ENCODE measurements at regions not wholly inside any gene's neighbourhood (a gene's known extent, or its start where the extent isn't known, plus 50 kb on each side); places are given as distances from the start of the nearest gene placed in this dataset.

GRCh38 chr2:220279372-220279771 lies 651.9 kb downstream of the SLC4A3 start:
- no peak overlapping the region for H3K27ac ChIP-seq
- WGBS, 2 donors (ENCODE audit: low coverage in 1 of 2) = 60 to 85% methylated on average over 1 to 2 of the region's 2 CpGs
- TF ChIP-seq EP300 (IDR thresholded peaks at IDR 0.05; ENCODE audit: low read depth) (no peak), POLR2A (IDR thresholded peaks at IDR 0.05) (no peak), POLR2AphosphoS5 (IDR thresholded peaks at IDR 0.05) (no peak), CTCF (IDR thresholded peaks at IDR 0.05) (no peak)
- H3K9me3 ChIP-seq = no peaks in the 10 kb centered on the region
- peaks cover 0 to 5% (median 2%) of the 10 kb centered on the region in 4 donors for H3K4me1 ChIP-seq
- DNase-seq = no peak
- no peaks in the 10 kb centered on the region for H3K27me3 ChIP-seq
- no peaks in the 10 kb centered on the region for H3K36me3 ChIP-seq
- intact Hi-C loops (cut with DNase I; ENCODE audit: low total_unique reads) = no loop called here
- H3K4me3 ChIP-seq = no peak overlapping the region
- in situ Hi-C loops (cut with MboI; ENCODE audit: low pct_ligation_motif_present in 1 of 4, low pct_unique_long_range_greater_than_20kb in 1 of 4, low sequenced_read_pairs in 3 of 4) = no loop called here

GRCh38 chr2:220279840-220280239 lies 652.4 kb downstream of the SLC4A3 start:
- H3K27ac ChIP-seq = no peak overlapping the region
- TF ChIP-seq POLR2AphosphoS5 (IDR thresholded peaks at IDR 0.05) (no peak), CTCF (IDR thresholded peaks at IDR 0.05) (no peak), POLR2A (IDR thresholded peaks at IDR 0.05) (no peak)
- H3K27me3 ChIP-seq = no peaks in the 10 kb centered on the region
- DNase-seq = no peak
- H3K4me3 ChIP-seq = no peak overlapping the region
- intact Hi-C loops (cut with DNase I; ENCODE audit: low total_unique reads) = no loop called here
- in situ Hi-C loops (cut with MboI; ENCODE audit: low pct_ligation_motif_present in 1 of 4, low pct_unique_long_range_greater_than_20kb in 1 of 4, low sequenced_read_pairs in 3 of 4) = no loop called here
- peaks cover 0 to 5% (median 2%) of the 10 kb centered on the region in 4 donors for H3K4me1 ChIP-seq
- H3K36me3 ChIP-seq = no peaks in the 10 kb centered on the region
- no peaks in the 10 kb centered on the region for H3K9me3 ChIP-seq

- no peak for DNase-seq
- Histone ChIP-seq H3K9me3 (no peaks in the 10 kb centered on the region), H3K36me3 (no peaks in the 10 kb centered on the region), H3K27ac (no peak overlapping the region), H3K4me1 (peaks cover 0 to 5% (median 2%) of the 10 kb centered on the region in 4 donors), H3K4me3 (no peak overlapping the region), H3K27me3 (no peaks in the 10 kb centered on the region)
- in situ Hi-C loops (cut with MboI; ENCODE audit: low pct_ligation_motif_present in 1 of 4, low pct_unique_long_range_greater_than_20kb in 1 of 4, low sequenced_read_pairs in 3 of 4) (no loop called here), intact Hi-C loops (cut with DNase I; ENCODE audit: low total_unique reads) (no loop called here)
- TF ChIP-seq POLR2A (IDR thresholded peaks at IDR 0.05) = no peak
- no peak for TF ChIP-seq POLR2AphosphoS5 (IDR thresholded peaks at IDR 0.05)
- no peak for TF ChIP-seq CTCF (IDR thresholded peaks at IDR 0.05)
- no peak for TF ChIP-seq EP300 (IDR thresholded peaks at IDR 0.05; ENCODE audit: low read depth)
- WGBS, 2 donors (ENCODE audit: low coverage in 1 of 2) = 65 to 87% methylated on average over 2 to 4 of the region's 4 CpGs
These were observed 653.3 kb downstream of the SLC4A3 start for GRCh38 chr2:220280736-220281135.

GRCh38 chr2:220281771-220282170 lies 654.3 kb downstream of the SLC4A3 start:
- no peaks in the 10 kb centered on the region for H3K36me3 ChIP-seq
- no peak for TF ChIP-seq EP300 (IDR thresholded peaks at IDR 0.05; ENCODE audit: low read depth)
- TF ChIP-seq CTCF (IDR thresholded peaks at IDR 0.05) = no peak
- no peak for TF ChIP-seq POLR2A (IDR thresholded peaks at IDR 0.05)
- TF ChIP-seq POLR2AphosphoS5 (IDR thresholded peaks at IDR 0.05) = no peak
- in situ Hi-C loops (cut with MboI; ENCODE audit: low pct_ligation_motif_present in 1 of 4, low pct_unique_long_range_greater_than_20kb in 1 of 4, low sequenced_read_pairs in 3 of 4) (no loop called here), intact Hi-C loops (cut with DNase I; ENCODE audit: low total_unique reads) (no loop called here)
- H3K27ac ChIP-seq = no peak overlapping the region
- WGBS, 2 donors (ENCODE audit: low coverage in 1 of 2) = 88 to 100% methylated on average over 1 of the region's 1 CpG
- no peaks in the 10 kb centered on the region for H3K27me3 ChIP-seq
- no peaks in the 10 kb centered on the region for H3K9me3 ChIP-seq
- peaks cover 0 to 5% (median 2%) of the 10 kb centered on the region in 4 donors for H3K4me1 ChIP-seq
- DNase-seq = no peak
- H3K4me3 ChIP-seq = no peak overlapping the region

Data from transverse colon (tissue), 4 donors.